ENCODE measurements at regions not wholly inside any gene's neighbourhood (a gene's known extent, or its start where the extent isn't known, plus 50 kb on each side); places are given as distances from the start of the nearest gene placed in this dataset.
A peak's percentile ranks its signal among the peaks of the same experiment; 100 is the strongest.

GRCh38 chr10:29096303-29096824 lies 192.5 kb upstream of the LYZL1 start:
- DNase-seq, result no peak

GRCh38 chr10:29098423-29098822 lies 190.4 kb upstream of the LYZL1 start:
- DNase-seq, result no peak

GRCh38 chr10:29099001-29099400 lies 189.9 kb upstream of the LYZL1 start:
- no peak for DNase-seq

- no peak for DNase-seq
Measured at GRCh38 chr10:29099415-29099814, 189.5 kb upstream of the LYZL1 start.

GRCh38 chr10:29100505-29100904 lies 188.4 kb upstream of the LYZL1 start:
- no peak for DNase-seq

- no peak for DNase-seq
Measured at GRCh38 chr10:29102233-29102632, 186.6 kb upstream of the LYZL1 start.

GRCh38 chr10:29102636-29103035 lies 186.2 kb upstream of the LYZL1 start:
- DNase-seq, result no peak

GRCh38 chr10:29104661-29105399 lies 184.0 kb upstream of the LYZL1 start:
- no peak for DNase-seq

GRCh38 chr10:29105516-29106215 lies 183.2 kb upstream of the LYZL1 start:
- DNase-seq, result no peak

GRCh38 chr10:29106287-29106686 lies 182.6 kb upstream of the LYZL1 start:
- DNase-seq, result no peak

GRCh38 chr10:29107866-29108498 lies 180.9 kb upstream of the LYZL1 start:
- DNase-seq, result no peak

- DNase-seq, result no peak
Measured at GRCh38 chr10:29109707-29110571, 178.9 kb upstream of the LYZL1 start.

- DNase-seq, result no peak
Measured at GRCh38 chr10:29112827-29113615, 175.8 kb upstream of the LYZL1 start.

GRCh38 chr10:29113616-29113945 lies 175.3 kb upstream of the LYZL1 start:
- DNase-seq, result no peak

- no peak for DNase-seq
Measured at GRCh38 chr10:29114141-29114540, 174.7 kb upstream of the LYZL1 start.

GRCh38 chr10:29117781-29118180 lies 171.1 kb upstream of the LYZL1 start:
- no peak for DNase-seq

GRCh38 chr10:29119374-29119773 lies 169.5 kb upstream of the LYZL1 start:
- DNase-seq, result no peak

GRCh38 chr10:29120216-29120615 lies 168.7 kb upstream of the LYZL1 start:
- peak; percentile 59 for DNase-seq

- DNase-seq, result no peak
Measured at GRCh38 chr10:29124864-29125263, 164.0 kb upstream of the LYZL1 start.

GRCh38 chr10:29127037-29127700 lies 161.7 kb upstream of the LYZL1 start:
- no peak for DNase-seq

GRCh38 chr10:29127731-29128130 lies 161.1 kb upstream of the LYZL1 start:
- no peak for DNase-seq
